Heart right ventricle (tissue), 16 donors: ENCODE measurements at regions not wholly inside any gene's neighbourhood (a gene's known extent, or its start where the extent isn't known, plus 50 kb on each side); places are given as distances from the start of the nearest gene placed in this dataset.

ENCODE experiments used
- ATAC-seq, 8 donors: fragments of 200-7000 bp; cut with Tn5 transposase; one replicate each; pipeline ENCODE4 v1.9.1; 2020; ENCODE audit warnings: mild to moderate bottlenecking in 8 of 8, moderate library complexity in 8 of 8, moderate number of reproducible peaks in 1 of 8
- DNase-seq, 2 donors: peaks; one replicate each; pipeline ENCODE4 v3.0.0-alpha.2; 2020
- H3K27ac ChIP-seq, 10 donors: fragments of 200-600 bp; sonication (generic) in 2 of 10; one replicate each; pipeline versions ENCODE4 v1.5.0 to v1.8.0; 2020 to 2022; ENCODE audit warnings: mild to moderate bottlenecking in 3 of 10
- H3K27me3 ChIP-seq, 7 donors: fragments of 200-600 bp; one replicate each; pipeline ENCODE4 v1.8.0; 2021 to 2022; ENCODE audit warnings: mild to moderate bottlenecking in 2 of 7
- H3K36me3 ChIP-seq, 9 donors: fragments of 200-600 bp; sonication (generic) in 1 of 9; one replicate each; pipeline versions ENCODE4 v1.5.0 to v1.8.0; 2020 to 2022; ENCODE audit warnings: mild to moderate bottlenecking in 2 of 9
- H3K4me1 ChIP-seq, 9 donors: fragments of 200-600 bp; sonication (generic) in 1 of 9; one replicate each; pipeline versions ENCODE4 v1.5.0 to v1.8.0; 2020 to 2022; ENCODE audit warnings: mild to moderate bottlenecking in 4 of 9
- H3K4me3 ChIP-seq, 10 donors: fragments of 200-600 bp; sonication (generic) in 2 of 10; one replicate each; pipeline versions ENCODE4 v1.5.0 to v1.8.0; 2020 to 2022; ENCODE audit warnings: mild to moderate bottlenecking in 7 of 10, moderate library complexity in 2 of 10
- H3K9me3 ChIP-seq, 11 donors: fragments of 200-600 bp in 10 of 11; sonication (generic) in 2 of 11; one replicate each; pipeline versions ENCODE4 v1.5.0 to v1.8.0; 2013 to 2022; ENCODE audit warnings: mild to moderate bottlenecking in 2 of 11, control low read depth in 1 of 11, moderate library complexity in 1 of 11
- CTCF ChIP-seq, 9 donors: fragments of 200-600 bp; sonication (generic) in 2 of 9; IDR thresholded peaks; one replicate each; pipeline versions ENCODE4 v1.5.0 to v1.8.0; 2021 to 2022; ENCODE audit warnings: antibody characterized with exemption in 9 of 9, mild to moderate bottlenecking in 5 of 9, moderate library complexity in 1 of 9
- WGBS, 2 donors: extraction: QIAGEN DNeasy Blood & Tissue Kit; methylation state at CpG; one replicate each; pipeline ENCODE4 v1.1.7; 2013; ENCODE audit warnings: inconsistent platforms in 1 of 2; 5-methylcytosine and 5-hydroxymethylcytosine counted together
- intact Hi-C, 10 donors: fragments of 100-400 bp; cut with DNase I; formaldehyde crosslinking; loops; one replicate each; pipeline versions ENCODE4 v1.11.1 to v1.14.2; 2022
- donor health status: Arrhythmogenic right ventricular cardiomyopathy.
- donor health status: ischemic (EF 13 %, LVEDD 7.1; RV severe dilation, severe dysfunction).
- donor health status: healthy with polysubstance abuse.
- donor health status: DM: no; HTN: yes; CAD: no.
- donor health status: DM: no; HTN: no; CAD: no.
- donor health status: ischemic (EF 25% LVEDD 6.9; RV normal size, moderate dysfunction).
- donor health status: ischemic (EF 25% LVEDD 5.7; RV mildly dilated, moderate dysfunction).
- donor health status: healthy.
- donor health status: DM: yes; HTN: yes; CAD: no.
- donor health status: Ischemic cardiomyopathy.
- donor health status: ischemic (EF 35%, LVEDD 5.7; RV mildly dilated, moderate dysfunction).
- donor health status: nonischemic (EF 11% LVEDD 7.7; RV severe dilation, severe dysfunction).
- donor health status: DM: yes; HTN: yes; CAD: no.
- donor health status: PGD.
- donor health status: ischemic (EF 29% LVEDD 5.4; RV normal size, mild dysfunction).
- donor health status: nonischemic (EF 23%, LVEDD 6.1; RV moderate dilation, normal function).

GRCh38 chr18:60534538-60534937, 162.0 kb upstream of the MC4R start:
- H3K9me3 ChIP-seq = no peaks in the 10 kb centered on the region
- H3K4me1 ChIP-seq = no peaks in the 10 kb centered on the region
- DNase-seq (no peak), ATAC-seq (no peak)
- no peak overlapping the region for H3K4me3 ChIP-seq
- no peaks in the 10 kb centered on the region for H3K36me3 ChIP-seq
- no peak for TF ChIP-seq CTCF (IDR thresholded peaks at IDR 0.05)
- intact Hi-C loops = no loop called here
- peaks cover 0 to 4% (median 0%) of the 10 kb centered on the region in 7 donors for H3K27me3 ChIP-seq
- 86 to 90% methylated on average over 1 of the region's 1 CpG for WGBS, 2 donors
- no peak overlapping the region for H3K27ac ChIP-seq

GRCh38 chr18:60537074-60537473, 164.5 kb upstream of the MC4R start:
- no peak for TF ChIP-seq CTCF (IDR thresholded peaks at IDR 0.05)
- 47 to 50% methylated on average over 1 of the region's 1 CpG for WGBS, 2 donors
- no peak overlapping the region for H3K4me3 ChIP-seq

GRCh38 chr18:60538891-60539290, 166.3 kb upstream of the MC4R start:
- intact Hi-C loops = no loop called here
- WGBS, 2 donors = 88 to 89% methylated on average over 2 of the region's 2 CpGs
- ATAC-seq (no peak), DNase-seq (no peak)
- Histone ChIP-seq H3K4me1 (no peaks in the 10 kb centered on the region), H3K27me3 (no peaks in the 10 kb centered on the region), H3K27ac (no peak overlapping the region), H3K9me3 (no peaks in the 10 kb centered on the region), H3K36me3 (no peaks in the 10 kb centered on the region), H3K4me3 (no peak overlapping the region)
- TF ChIP-seq CTCF (IDR thresholded peaks at IDR 0.05) = no peak

More at GRCh38 chr18:60537074-60537473, 164.5 kb upstream of the MC4R start:
- DNase-seq = no peak
- H3K4me1 ChIP-seq = no peaks in the 10 kb centered on the region
- H3K27ac ChIP-seq = no peak overlapping the region
- no peak for ATAC-seq
- intact Hi-C loops = no loop called here
- peaks cover 0 to 4% (median 0%) of the 10 kb centered on the region in 7 donors for H3K27me3 ChIP-seq
- H3K36me3 ChIP-seq = no peaks in the 10 kb centered on the region
- H3K9me3 ChIP-seq = no peaks in the 10 kb centered on the region

- Histone ChIP-seq H3K9me3 (no peaks in the 10 kb centered on the region), H3K4me1 (no peaks in the 10 kb centered on the region), H3K4me3 (no peak overlapping the region), H3K27me3 (peaks cover 0 to 5% (median 0%) of the 10 kb centered on the region in 7 donors), H3K36me3 (no peaks in the 10 kb centered on the region), H3K27ac (no peak overlapping the region)
- intact Hi-C loops = loop anchor here in 6 of 10 donors (10.0 kb wide), 3 partner anchors 447 to 707 kb away; no protein-coding TSS in a partner anchor
- no peak for DNase-seq
- TF ChIP-seq CTCF (IDR thresholded peaks at IDR 0.05) = no peak
- no peak for ATAC-seq
Measured at GRCh38 chr18:60541661-60542060, 169.1 kb upstream of the MC4R start.
